Forelimb muscle (tissue), 1 donor: ENCODE measurements at regions not wholly inside any gene's neighbourhood (a gene's known extent, or its start where the extent isn't known, plus 50 kb on each side); places are given as distances from the start of the nearest gene placed in this dataset.

Source experiments
- DNase-seq: peaks from one replicate; pipeline ENCODE4 v3.0.0-alpha.2; 2013; ENCODE audit warnings: low read depth

- DNase-seq: no peak
Measured at GRCh38 chr17:77742579-77742978, 215.9 kb upstream of the TNRC6C start.

- DNase-seq: peak; percentile 28
Measured at GRCh38 chr17:77744066-77744988, 214.2 kb upstream of the TNRC6C start.

GRCh38 chr17:77745702-77746101, 212.8 kb upstream of the TNRC6C start:
- DNase-seq: no peak

- DNase-seq: no peak
Measured at GRCh38 chr17:77746393-77746792, 212.1 kb upstream of the TNRC6C start.

- no peak for DNase-seq
Measured at GRCh38 chr17:77746896-77747554, 211.5 kb upstream of the TNRC6C start.

GRCh38 chr17:77748436-77748835, 210.1 kb upstream of the TNRC6C start:
- no peak for DNase-seq

GRCh38 chr17:77749321-77749751, 209.2 kb upstream of the TNRC6C start:
- no peak for DNase-seq

GRCh38 chr17:77749989-77750388, 208.5 kb upstream of the TNRC6C start:
- no peak for DNase-seq

GRCh38 chr17:77750427-77751043, 208.0 kb upstream of the TNRC6C start:
- no peak for DNase-seq

GRCh38 chr17:77753246-77753645, 205.3 kb upstream of the TNRC6C start:
- no peak for DNase-seq

- no peak for DNase-seq
Measured at GRCh38 chr17:77753691-77754245, 204.7 kb upstream of the TNRC6C start.

- no peak for DNase-seq
Measured at GRCh38 chr17:77754956-77755355, 203.5 kb upstream of the TNRC6C start.

GRCh38 chr17:77755410-77755963, 203.0 kb upstream of the TNRC6C start:
- DNase-seq: no peak

- DNase-seq: no peak
Measured at GRCh38 chr17:77756028-77756427, 202.5 kb upstream of the TNRC6C start.

- no peak for DNase-seq
Measured at GRCh38 chr17:77756846-77757560, 201.5 kb upstream of the TNRC6C start.

GRCh38 chr17:77757561-77757898, 201.0 kb upstream of the TNRC6C start:
- DNase-seq: no peak

- no peak for DNase-seq
Measured at GRCh38 chr17:77763023-77763422, 195.5 kb upstream of the TNRC6C start.

GRCh38 chr17:77763575-77763974, 194.9 kb upstream of the TNRC6C start:
- no peak for DNase-seq

- no peak for DNase-seq
Measured at GRCh38 chr17:77765292-77765691, 193.2 kb upstream of the TNRC6C start.

- DNase-seq: no peak
Measured at GRCh38 chr17:77767148-77767547, 191.4 kb upstream of the TNRC6C start.

- DNase-seq: no peak
Measured at GRCh38 chr17:77768248-77768852, 190.2 kb upstream of the TNRC6C start.
